PC-9 (cell line): ENCODE measurements at regions not wholly inside any gene's neighbourhood (a gene's known extent, or its start where the extent isn't known, plus 50 kb on each side); places are given as distances from the start of the nearest gene placed in this dataset.

Experiments
- EZH2 ChIP-seq: fragments of 200-600 bp; sonication (generic); IDR thresholded peaks from 2 replicates; pipeline ENCODE4 v1.8.0; 2017; ENCODE audit warnings: antibody characterized with exemption, low read depth
- TF ChIP-seq, protein P1 (sequence below): fragments of 200-600 bp; sonication (generic); conservative IDR thresholded peaks from 2 replicates; pipeline ENCODE4 v1.6.1; 2017; ENCODE audit warnings: mixed run types, antibody characterized with exemption, mild to moderate bottlenecking, moderate library complexity

GRCh38 chr3:30169487-30169886, 436.9 kb upstream of the TGFBR2 start:
- TF ChIP-seq, protein P1, sequence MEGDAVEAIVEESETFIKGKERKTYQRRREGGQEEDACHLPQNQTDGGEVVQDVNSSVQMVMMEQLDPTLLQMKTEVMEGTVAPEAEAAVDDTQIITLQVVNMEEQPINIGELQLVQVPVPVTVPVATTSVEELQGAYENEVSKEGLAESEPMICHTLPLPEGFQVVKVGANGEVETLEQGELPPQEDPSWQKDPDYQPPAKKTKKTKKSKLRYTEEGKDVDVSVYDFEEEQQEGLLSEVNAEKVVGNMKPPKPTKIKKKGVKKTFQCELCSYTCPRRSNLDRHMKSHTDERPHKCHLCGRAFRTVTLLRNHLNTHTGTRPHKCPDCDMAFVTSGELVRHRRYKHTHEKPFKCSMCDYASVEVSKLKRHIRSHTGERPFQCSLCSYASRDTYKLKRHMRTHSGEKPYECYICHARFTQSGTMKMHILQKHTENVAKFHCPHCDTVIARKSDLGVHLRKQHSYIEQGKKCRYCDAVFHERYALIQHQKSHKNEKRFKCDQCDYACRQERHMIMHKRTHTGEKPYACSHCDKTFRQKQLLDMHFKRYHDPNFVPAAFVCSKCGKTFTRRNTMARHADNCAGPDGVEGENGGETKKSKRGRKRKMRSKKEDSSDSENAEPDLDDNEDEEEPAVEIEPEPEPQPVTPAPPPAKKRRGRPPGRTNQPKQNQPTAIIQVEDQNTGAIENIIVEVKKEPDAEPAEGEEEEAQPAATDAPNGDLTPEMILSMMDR, result no peak
- no peak for TF ChIP-seq EZH2
